ENCODE measurements at regions not wholly inside any gene's neighbourhood (a gene's known extent, or its start where the extent isn't known, plus 50 kb on each side); places are given as distances from the start of the nearest gene placed in this dataset.

DNA sequence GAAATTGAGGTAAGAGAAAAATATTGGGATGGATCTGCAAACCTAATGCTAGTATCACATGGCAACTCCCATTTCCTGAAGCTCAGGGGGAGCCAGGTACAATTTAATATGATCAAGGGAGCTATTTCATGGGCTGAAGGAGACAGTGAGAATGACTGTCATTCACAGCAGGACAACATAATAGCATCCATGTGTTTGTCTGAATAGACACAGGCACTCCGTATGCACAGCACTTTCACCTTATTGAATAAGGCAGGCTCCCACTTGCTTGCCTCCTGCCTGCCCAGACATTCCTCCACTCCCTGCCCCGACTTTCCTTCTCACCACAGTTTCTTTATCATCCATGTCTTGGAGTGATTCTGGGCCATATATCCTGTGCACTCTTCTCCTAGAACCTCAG, 156.6 kb upstream of the SLC24A5 start:
- intact Hi-C loops (cut with micrococcal nuclease) = no loop called here
- H3K4me3 Mint-ChIP-seq = no peak overlapping the region
- H3K27ac Mint-ChIP-seq = no peak overlapping the region
- H3K9me3 Mint-ChIP-seq = no peaks in the 10 kb centered on the region
- H3K27me3 Mint-ChIP-seq (ENCODE audit: insufficient read depth) = peaks cover 7% of the 10 kb centered on the region
- no peak for DNase-seq (ENCODE audit: low spot score)
- no peaks in the 10 kb centered on the region for H3K36me3 Mint-ChIP-seq (ENCODE audit: low read depth)
- peaks cover 34% of the 10 kb centered on the region for H3K4me1 Mint-ChIP-seq (ENCODE audit: low read depth)

DNA sequence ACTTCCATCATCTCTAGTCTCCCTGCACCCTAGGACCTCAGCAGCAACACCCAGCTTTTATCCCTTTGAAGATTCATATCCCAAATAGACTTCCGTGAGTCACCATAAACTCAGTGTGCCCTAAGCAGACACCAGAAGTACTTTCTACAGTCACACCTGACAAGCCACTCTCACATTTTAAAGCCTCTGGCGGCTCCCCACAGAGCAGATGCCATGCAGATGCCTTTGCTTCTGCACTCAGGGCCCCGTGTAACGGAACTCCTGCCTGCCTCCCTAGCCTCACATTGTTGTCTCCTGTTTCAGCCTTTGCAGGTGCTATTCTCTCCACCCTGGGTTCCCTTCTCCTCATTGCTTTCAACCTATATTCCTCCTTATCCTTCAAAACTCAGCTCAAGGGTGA, 155.5 kb upstream of the SLC24A5 start:
- Mint-ChIP-seq H3K36me3 (ENCODE audit: low read depth) (no peaks in the 10 kb centered on the region), H3K9me3 (no peaks in the 10 kb centered on the region), H3K27ac (no peak overlapping the region), H3K4me3 (no peak overlapping the region), H3K27me3 (ENCODE audit: insufficient read depth) (peaks cover 7% of the 10 kb centered on the region), H3K4me1 (ENCODE audit: low read depth) (peaks cover 25% of the 10 kb centered on the region)
- DNase-seq (ENCODE audit: low spot score) = no peak
- intact Hi-C loops (cut with micrococcal nuclease) = no loop called here

DNA sequence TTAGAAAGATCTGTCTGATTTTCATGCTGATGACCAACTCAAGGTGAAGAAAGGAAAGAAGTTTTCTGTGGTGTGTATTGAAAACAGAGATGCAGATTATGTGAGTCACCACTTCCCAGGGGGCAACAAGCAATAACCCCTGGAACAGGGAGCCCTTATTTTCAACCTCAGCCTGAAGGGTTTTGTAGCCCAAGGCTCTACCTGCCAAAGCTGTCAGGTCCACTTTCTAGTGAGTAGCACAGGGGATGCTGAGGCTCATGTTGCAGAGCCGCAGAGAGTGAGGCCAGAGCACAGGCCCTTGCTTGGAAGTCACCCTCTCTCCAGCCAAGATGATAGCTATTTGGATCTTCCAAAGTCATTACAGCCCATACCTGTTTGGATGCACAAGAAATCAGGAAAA, 152.2 kb upstream of the SLC24A5 start:
- no peak overlapping the region for H3K27ac Mint-ChIP-seq
- peaks cover 1% of the 10 kb centered on the region for H3K4me1 Mint-ChIP-seq (ENCODE audit: low read depth)
- H3K4me3 Mint-ChIP-seq = no peak overlapping the region
- no peaks in the 10 kb centered on the region for H3K36me3 Mint-ChIP-seq (ENCODE audit: low read depth)
- peaks cover 7% of the 10 kb centered on the region for H3K27me3 Mint-ChIP-seq (ENCODE audit: insufficient read depth)
- intact Hi-C loops (cut with micrococcal nuclease) = no loop called here
- H3K9me3 Mint-ChIP-seq = no peaks in the 10 kb centered on the region
- DNase-seq (ENCODE audit: low spot score) = no peak

DNA sequence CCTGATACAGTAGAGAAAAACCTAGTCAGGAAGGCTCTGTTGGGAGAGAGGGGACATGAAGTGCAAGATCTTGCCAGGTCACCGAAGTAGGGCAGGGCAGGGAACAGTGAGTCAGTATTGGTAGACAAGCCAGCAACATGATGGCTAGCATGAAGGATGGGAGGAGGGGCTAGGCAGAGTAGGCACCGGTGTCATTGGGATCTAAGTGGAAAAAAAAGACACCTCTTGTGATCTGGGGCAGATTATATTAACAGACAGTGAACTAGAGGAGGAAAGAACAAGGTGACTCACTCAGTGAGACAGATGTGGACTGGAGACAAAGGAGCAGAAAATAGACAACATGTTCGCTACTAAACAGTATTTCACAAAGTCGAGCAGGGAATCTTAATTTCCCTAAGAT, 149.2 kb upstream of the SLC24A5 start:
- intact Hi-C loops (cut with micrococcal nuclease) = no loop called here
- DNase-seq (ENCODE audit: low spot score) = no peak
- H3K9me3 Mint-ChIP-seq = no peaks in the 10 kb centered on the region
- H3K36me3 Mint-ChIP-seq (ENCODE audit: low read depth) = no peaks in the 10 kb centered on the region
- H3K4me3 Mint-ChIP-seq = no peak overlapping the region
- peaks cover 12% of the 10 kb centered on the region for H3K27me3 Mint-ChIP-seq (ENCODE audit: insufficient read depth)
- no peak overlapping the region for H3K27ac Mint-ChIP-seq
- no peaks in the 10 kb centered on the region for H3K4me1 Mint-ChIP-seq (ENCODE audit: low read depth)

DNA sequence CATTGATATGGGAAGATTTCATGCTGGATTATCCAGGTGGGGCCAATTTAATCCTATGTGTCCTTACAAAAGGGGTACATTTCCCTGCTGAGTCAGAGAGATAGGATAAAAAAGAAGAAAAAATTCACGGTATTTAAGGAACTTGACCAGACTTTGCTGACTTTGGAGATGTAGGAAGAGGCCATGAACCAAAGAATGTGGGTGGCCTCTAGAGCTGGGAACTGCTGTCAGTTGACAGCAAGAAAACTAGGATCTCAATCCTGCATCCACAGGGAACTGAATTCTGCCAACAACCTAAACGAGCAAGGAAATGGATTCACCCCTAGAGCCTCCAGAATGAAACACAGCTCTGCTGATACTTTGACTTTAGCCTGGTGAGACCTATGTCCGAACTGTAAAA, 148.1 kb upstream of the SLC24A5 start:
- H3K9me3 Mint-ChIP-seq = no peaks in the 10 kb centered on the region
- H3K27me3 Mint-ChIP-seq (ENCODE audit: insufficient read depth) = peaks cover 14% of the 10 kb centered on the region
- no peaks in the 10 kb centered on the region for H3K4me1 Mint-ChIP-seq (ENCODE audit: low read depth)
- H3K27ac Mint-ChIP-seq = no peak overlapping the region
- no peak overlapping the region for H3K4me3 Mint-ChIP-seq
- DNase-seq (ENCODE audit: low spot score) = no peak
- intact Hi-C loops (cut with micrococcal nuclease) = no loop called here
- no peaks in the 10 kb centered on the region for H3K36me3 Mint-ChIP-seq (ENCODE audit: low read depth)

DNA sequence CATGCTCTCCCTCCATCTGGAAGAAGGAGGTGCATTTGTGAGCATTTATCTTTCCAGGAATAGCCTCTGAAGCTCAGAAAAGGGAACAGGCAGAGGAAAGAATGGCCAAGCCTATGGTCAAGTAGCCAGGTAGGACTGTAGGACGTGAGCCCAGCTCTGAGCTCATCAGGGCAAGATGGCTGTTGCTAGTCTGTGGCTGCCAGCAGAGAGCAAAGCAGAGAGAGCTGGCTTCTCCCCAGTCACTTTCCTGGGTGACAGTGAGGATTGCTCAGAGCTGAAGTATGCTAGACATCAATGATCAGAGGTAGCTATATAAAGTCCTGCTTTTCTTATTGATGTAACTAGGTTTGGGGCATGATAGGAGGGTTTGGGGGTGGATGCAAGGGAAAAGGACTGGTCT, 146.1 kb upstream of the SLC24A5 start:
- no peaks in the 10 kb centered on the region for H3K9me3 Mint-ChIP-seq
- no peaks in the 10 kb centered on the region for H3K4me1 Mint-ChIP-seq (ENCODE audit: low read depth)
- no peak overlapping the region for H3K27ac Mint-ChIP-seq
- no peak overlapping the region for H3K4me3 Mint-ChIP-seq
- no peaks in the 10 kb centered on the region for H3K36me3 Mint-ChIP-seq (ENCODE audit: low read depth)
- H3K27me3 Mint-ChIP-seq (ENCODE audit: insufficient read depth) = peaks cover 12% of the 10 kb centered on the region
- DNase-seq (ENCODE audit: low spot score) = no peak
- intact Hi-C loops (cut with micrococcal nuclease) = no loop called here

DNA sequence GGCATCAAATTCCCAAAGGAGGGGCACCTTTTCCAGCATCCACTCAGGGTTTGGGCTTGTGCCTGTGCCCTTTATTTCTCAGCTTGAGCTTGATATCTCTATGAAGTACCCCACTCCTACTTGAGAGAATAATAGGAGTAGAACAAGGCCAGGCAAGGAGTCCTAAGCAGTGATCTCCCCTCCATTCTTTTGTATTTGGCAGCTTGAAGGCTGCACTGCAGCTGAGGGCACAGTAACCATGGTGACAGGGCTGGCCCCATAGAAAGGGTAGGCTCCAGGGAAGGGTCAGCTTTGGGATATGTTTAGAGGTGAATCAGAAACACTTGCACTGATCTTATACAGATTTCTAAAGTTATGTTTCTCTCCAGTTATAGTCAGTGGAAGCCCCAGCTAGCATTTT, 145.4 kb upstream of the SLC24A5 start:
- no peaks in the 10 kb centered on the region for H3K4me1 Mint-ChIP-seq (ENCODE audit: low read depth)
- no peaks in the 10 kb centered on the region for H3K36me3 Mint-ChIP-seq (ENCODE audit: low read depth)
- no peak for DNase-seq (ENCODE audit: low spot score)
- H3K4me3 Mint-ChIP-seq = no peak overlapping the region
- intact Hi-C loops (cut with micrococcal nuclease) = no loop called here
- no peak overlapping the region for H3K27ac Mint-ChIP-seq
- H3K9me3 Mint-ChIP-seq = no peaks in the 10 kb centered on the region
- peaks cover 12% of the 10 kb centered on the region for H3K27me3 Mint-ChIP-seq (ENCODE audit: insufficient read depth)

DNA sequence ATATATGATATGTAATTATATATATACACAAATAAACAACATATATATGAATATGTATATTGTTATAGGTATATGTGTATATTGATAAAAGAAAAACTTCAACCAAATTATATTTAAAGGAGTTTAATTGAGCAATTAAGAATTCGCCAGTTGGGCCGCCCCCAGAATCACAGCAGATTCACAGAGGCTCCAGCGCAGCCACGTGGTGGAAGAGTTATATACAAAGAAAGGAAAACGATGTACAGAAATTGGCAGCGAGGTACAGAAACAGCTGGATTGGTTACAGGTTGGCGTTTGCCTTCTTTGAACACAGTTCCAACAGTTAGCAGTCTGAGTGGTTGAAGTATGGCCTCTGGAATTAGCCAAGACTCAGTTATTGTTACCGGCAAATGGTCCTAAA, 137.3 kb upstream of the SLC24A5 start:
- intact Hi-C loops (cut with micrococcal nuclease) = no loop called here
- DNase-seq (ENCODE audit: low spot score) = no peak
- Mint-ChIP-seq H3K9me3 (no peaks in the 10 kb centered on the region), H3K4me1 (ENCODE audit: low read depth) (no peaks in the 10 kb centered on the region), H3K4me3 (no peak overlapping the region), H3K27me3 (ENCODE audit: insufficient read depth) (peaks cover 7% of the 10 kb centered on the region), H3K27ac (no peak overlapping the region), H3K36me3 (ENCODE audit: low read depth) (no peaks in the 10 kb centered on the region)

DNA sequence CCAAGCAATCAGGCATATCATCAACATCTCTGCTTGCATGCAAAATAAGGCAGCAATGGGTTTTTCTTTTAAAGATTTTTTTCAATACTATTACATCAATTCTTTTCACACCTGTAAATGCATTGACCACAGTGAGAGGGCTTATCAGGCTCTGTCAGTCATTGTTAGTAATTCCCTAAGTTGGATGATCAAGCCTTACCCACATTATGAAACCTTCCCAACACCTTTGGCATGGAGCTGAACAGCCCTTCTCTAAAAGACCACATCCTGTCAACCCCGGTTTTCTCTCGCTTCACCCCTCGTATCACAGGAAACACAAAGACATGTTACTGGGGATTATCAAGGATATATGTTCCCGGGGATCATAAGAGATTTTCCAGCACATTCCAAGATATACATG, 135.2 kb upstream of the SLC24A5 start:
- H3K4me3 Mint-ChIP-seq = no peak overlapping the region
- H3K36me3 Mint-ChIP-seq (ENCODE audit: low read depth) = no peaks in the 10 kb centered on the region
- H3K27ac Mint-ChIP-seq = peak overlapping the region; percentile 56
- no peak for DNase-seq (ENCODE audit: low spot score)
- H3K9me3 Mint-ChIP-seq = no peaks in the 10 kb centered on the region
- intact Hi-C loops (cut with micrococcal nuclease) = loop anchor here (5.0 kb wide), 1 partner anchor 68 kb away; no protein-coding TSS in a partner anchor
- H3K4me1 Mint-ChIP-seq (ENCODE audit: low read depth) = no peaks in the 10 kb centered on the region
- peaks cover 7% of the 10 kb centered on the region for H3K27me3 Mint-ChIP-seq (ENCODE audit: insufficient read depth)

DNA sequence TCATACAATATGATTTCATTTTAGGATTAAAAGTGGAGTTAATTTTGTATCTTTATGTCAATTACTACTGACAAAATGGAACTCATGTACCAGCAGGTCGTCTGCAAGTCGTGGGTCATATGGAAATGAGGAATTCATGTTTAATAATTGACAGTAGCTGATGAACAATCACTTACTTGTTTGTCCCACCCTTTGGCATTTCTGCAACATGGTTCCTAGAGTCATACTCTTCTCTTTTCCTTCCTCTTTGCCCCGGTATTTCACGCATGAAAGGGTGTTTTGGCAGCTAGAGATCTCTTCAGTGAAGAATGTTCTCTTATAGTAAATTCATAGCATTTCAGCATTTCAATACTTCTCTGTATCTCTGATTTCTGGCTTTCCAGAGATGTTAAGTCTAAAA, 133.3 kb upstream of the SLC24A5 start:
- intact Hi-C loops (cut with micrococcal nuclease) = loop anchor here (5.0 kb wide), 1 partner anchor 70 kb away; no protein-coding TSS in a partner anchor
- no peaks in the 10 kb centered on the region for H3K4me1 Mint-ChIP-seq (ENCODE audit: low read depth)
- H3K4me3 Mint-ChIP-seq = no peak overlapping the region
- no peak overlapping the region for H3K27ac Mint-ChIP-seq
- H3K27me3 Mint-ChIP-seq (ENCODE audit: insufficient read depth) = peaks cover 7% of the 10 kb centered on the region
- no peaks in the 10 kb centered on the region for H3K9me3 Mint-ChIP-seq
- DNase-seq (ENCODE audit: low spot score) = no peak
- H3K36me3 Mint-ChIP-seq (ENCODE audit: low read depth) = no peaks in the 10 kb centered on the region

DNA sequence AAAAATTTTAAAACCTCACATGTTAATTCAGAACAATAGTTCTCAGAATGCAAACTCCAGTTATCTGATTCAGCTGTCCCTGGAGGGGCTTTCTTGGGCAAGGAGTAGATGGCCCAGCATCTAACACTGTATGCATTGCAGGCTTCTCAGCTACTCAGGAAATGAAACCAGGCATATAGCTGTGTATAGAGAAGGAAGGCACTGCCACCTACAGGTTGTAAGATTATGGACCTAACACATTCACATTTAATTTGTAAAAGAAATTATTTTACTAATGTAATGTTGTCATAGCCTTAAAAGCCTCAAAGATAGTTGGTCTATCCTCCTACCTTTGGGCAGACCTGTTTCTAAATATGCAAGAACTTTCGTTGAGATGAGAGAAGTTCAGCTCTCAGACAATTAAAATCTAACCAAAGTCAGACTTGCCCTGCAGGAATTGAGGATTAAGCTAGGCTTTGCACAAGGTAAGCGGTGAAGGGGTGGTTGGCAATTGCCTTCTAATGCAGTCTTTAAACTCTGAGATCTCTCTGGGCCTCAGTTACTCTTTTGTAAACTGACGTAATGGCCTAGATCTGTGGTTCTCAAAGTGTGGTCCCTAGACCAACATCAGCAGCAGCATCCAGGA, 132.8 kb upstream of the SLC24A5 start:
- DNase-seq (ENCODE audit: low spot score) = peak; percentile 5
- Mint-ChIP-seq H3K27ac (no peak overlapping the region), H3K4me1 (ENCODE audit: low read depth) (no peaks in the 10 kb centered on the region), H3K4me3 (no peak overlapping the region), H3K27me3 (ENCODE audit: insufficient read depth) (peaks cover 7% of the 10 kb centered on the region), H3K36me3 (ENCODE audit: low read depth) (no peaks in the 10 kb centered on the region), H3K9me3 (no peaks in the 10 kb centered on the region)
- intact Hi-C loops (cut with micrococcal nuclease) = loop anchor here (1.0 to 5.0 kb wide), 5 partner anchors 71 to 1675 kb away; no protein-coding TSS in a partner anchor

DNA sequence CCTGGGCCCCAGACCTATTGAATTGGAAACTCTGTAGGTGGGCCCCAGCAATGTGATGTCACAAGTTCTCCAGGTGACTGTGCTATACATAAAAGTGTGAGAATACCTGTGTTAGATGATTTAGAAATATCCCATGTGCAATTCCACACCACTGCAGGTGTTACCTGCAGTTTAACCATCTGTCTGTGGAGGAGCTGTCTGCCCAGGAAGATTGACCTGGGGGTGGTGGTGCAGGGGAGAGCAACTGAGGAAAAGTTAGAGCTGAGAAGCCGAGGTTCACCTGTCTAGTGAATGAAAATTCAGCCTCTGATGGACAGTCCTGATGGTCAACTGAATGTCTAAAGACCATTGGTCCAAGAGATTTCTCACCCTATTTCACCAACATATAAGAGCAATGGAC, 132.2 kb upstream of the SLC24A5 start:
- DNase-seq (ENCODE audit: low spot score) = no peak
- Mint-ChIP-seq H3K36me3 (ENCODE audit: low read depth) (no peaks in the 10 kb centered on the region), H3K4me3 (no peak overlapping the region), H3K4me1 (ENCODE audit: low read depth) (no peaks in the 10 kb centered on the region), H3K27me3 (ENCODE audit: insufficient read depth) (peaks cover 7% of the 10 kb centered on the region), H3K9me3 (no peaks in the 10 kb centered on the region), H3K27ac (no peak overlapping the region)
- intact Hi-C loops (cut with micrococcal nuclease) = loop anchor here (1.0 to 5.0 kb wide), 5 partner anchors 71 to 1676 kb away; no protein-coding TSS in a partner anchor

DNA sequence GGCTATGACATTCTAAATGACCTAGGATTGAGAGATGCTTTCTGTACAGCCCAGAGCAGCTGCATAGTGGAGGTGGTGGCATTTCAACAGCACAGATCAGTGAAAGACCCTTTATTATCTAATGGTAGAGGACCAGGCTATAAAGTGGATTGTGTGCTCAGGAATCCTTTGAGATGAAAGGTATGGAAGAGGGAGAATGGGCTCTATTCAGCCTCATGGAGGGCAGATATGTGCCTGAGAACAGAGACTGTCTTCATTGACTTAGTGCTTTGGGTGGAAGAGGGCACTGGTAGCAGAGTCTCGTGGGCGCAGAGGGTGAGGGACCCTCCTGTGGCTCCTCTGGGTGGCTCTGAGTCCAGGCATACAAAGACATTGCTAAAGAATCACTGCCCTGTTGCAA, 130.0 kb upstream of the SLC24A5 start:
- Mint-ChIP-seq H3K4me3 (no peak overlapping the region), H3K27me3 (ENCODE audit: insufficient read depth) (peaks cover 4% of the 10 kb centered on the region), H3K4me1 (ENCODE audit: low read depth) (no peaks in the 10 kb centered on the region), H3K9me3 (no peaks in the 10 kb centered on the region), H3K27ac (no peak overlapping the region), H3K36me3 (ENCODE audit: low read depth) (no peaks in the 10 kb centered on the region)
- intact Hi-C loops (cut with micrococcal nuclease) = no loop called here
- no peak for DNase-seq (ENCODE audit: low spot score)

DNA sequence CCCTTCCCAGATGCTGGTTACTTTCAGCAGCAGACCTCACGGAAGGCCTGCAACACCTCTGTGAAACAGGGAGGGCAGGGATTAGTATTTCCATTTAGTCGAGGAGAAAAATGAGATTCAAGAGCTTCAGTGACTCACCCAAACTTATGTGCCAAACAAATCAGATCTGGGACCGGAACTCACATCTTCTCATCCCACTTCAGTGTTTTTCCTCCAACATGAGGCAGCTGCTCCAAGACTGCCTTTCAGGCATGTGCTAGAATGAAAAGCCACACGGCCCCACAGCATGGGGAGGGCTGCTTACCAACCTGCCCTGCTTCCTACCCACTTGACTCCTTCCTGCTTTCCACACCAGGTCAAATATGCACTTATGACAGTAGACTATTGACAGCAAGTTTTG, 129.4 kb upstream of the SLC24A5 start:
- intact Hi-C loops (cut with micrococcal nuclease) = no loop called here

More for the DNA sequence above, 129.4 kb upstream of the SLC24A5 start:
- Mint-ChIP-seq H3K4me1 (ENCODE audit: low read depth) (no peaks in the 10 kb centered on the region), H3K27ac (no peak overlapping the region), H3K36me3 (ENCODE audit: low read depth) (no peaks in the 10 kb centered on the region), H3K9me3 (no peaks in the 10 kb centered on the region), H3K4me3 (no peak overlapping the region), H3K27me3 (ENCODE audit: insufficient read depth) (peaks cover 4% of the 10 kb centered on the region)
- no peak for DNase-seq (ENCODE audit: low spot score)
